Gastroesophageal sphincter (tissue), 4 donors: ENCODE measurements at regions not wholly inside any gene's neighbourhood (a gene's known extent, or its start where the extent isn't known, plus 50 kb on each side); places are given as distances from the start of the nearest gene placed in this dataset.
"Not testable (repeated sequence)": the region's sequence is repeated elsewhere in the genome, so short reads cannot be mapped to it uniquely, and the experiment has no call there.

ENCODE experiments used
- ATAC-seq: fragments of 150-250 bp; one replicate; pipeline ENCODE4 v1.9.1; 2016; ENCODE audit warnings: mild to moderate bottlenecking, moderate library complexity
- H3K27ac ChIP-seq, 4 donors: fragments of 200-600 bp; sonication (generic) in 3 of 4; 1 replicate in 3 of 4; 2 replicates in 1 of 4; pipeline ENCODE4 v1.5.1; 2016 to 2019
- H3K27me3 ChIP-seq: fragments of 200-600 bp; sonication (generic); one replicate; pipeline ENCODE4 v1.5.1; 2019
- H3K36me3 ChIP-seq, 2 donors: fragments of 200-600 bp; sonication (generic); one replicate each; pipeline ENCODE4 v1.5.1; 2019; ENCODE audit warnings: control low read depth in 1 of 2
- H3K4me1 ChIP-seq, 3 donors: fragments of 200-600 bp; sonication (generic); 1 replicate in 2 of 3; 2 replicates in 1 of 3; pipeline ENCODE4 v1.5.1; 2016 to 2019; ENCODE audit warnings: control low read depth in 2 of 3
- H3K4me3 ChIP-seq, 2 donors: fragments of 200-600 bp; sonication (generic); one replicate each; pipeline ENCODE4 v1.5.1; 2019; ENCODE audit warnings: mild to moderate bottlenecking in 1 of 2, moderate library complexity in 1 of 2
- H3K9me3 ChIP-seq, 3 donors: fragments of 200-600 bp; sonication (generic); one replicate each; pipeline ENCODE4 v1.5.1; 2017 to 2019; ENCODE audit warnings: control low read depth in 2 of 3
- CTCF ChIP-seq, 4 experiments: fragments of 200-600 bp in 2 of 4; fragments of 450-650 bp in 2 of 4; sonication (generic) in 1 of 4; IDR thresholded peaks; one replicate each; pipeline ENCODE4 v1.5.1; 2017 to 2019; ENCODE audit warnings: antibody characterized with exemption in 4 of 4, mild to moderate bottlenecking in 2 of 4, moderate library complexity in 2 of 4
- EP300 ChIP-seq: sonication (generic); formaldehyde crosslinking; IDR thresholded peaks from one replicate; pipeline ENCODE4 v1.6.1; 2017; ENCODE audit warnings: antibody characterized with exemption, mild to moderate bottlenecking
- POLR2A ChIP-seq, 2 donors: fragments of 450-650 bp; IDR thresholded peaks; one replicate each; pipeline ENCODE4 v1.6.1; 2017; ENCODE audit warnings: antibody characterized with exemption in 2 of 2, mild to moderate bottlenecking in 2 of 2, moderate library complexity in 1 of 2
- POLR2AphosphoS5 ChIP-seq: sonication (generic); formaldehyde crosslinking; IDR thresholded peaks from one replicate; pipeline ENCODE4 v1.6.1; 2017; ENCODE audit warnings: antibody characterized with exemption
- WGBS, 2 donors: methylation state at CpG; one replicate each; pipeline ENCODE4 v1.1.5; 2018; ENCODE audit warnings: low coverage in 1 of 2; 5-methylcytosine and 5-hydroxymethylcytosine counted together

DNA sequence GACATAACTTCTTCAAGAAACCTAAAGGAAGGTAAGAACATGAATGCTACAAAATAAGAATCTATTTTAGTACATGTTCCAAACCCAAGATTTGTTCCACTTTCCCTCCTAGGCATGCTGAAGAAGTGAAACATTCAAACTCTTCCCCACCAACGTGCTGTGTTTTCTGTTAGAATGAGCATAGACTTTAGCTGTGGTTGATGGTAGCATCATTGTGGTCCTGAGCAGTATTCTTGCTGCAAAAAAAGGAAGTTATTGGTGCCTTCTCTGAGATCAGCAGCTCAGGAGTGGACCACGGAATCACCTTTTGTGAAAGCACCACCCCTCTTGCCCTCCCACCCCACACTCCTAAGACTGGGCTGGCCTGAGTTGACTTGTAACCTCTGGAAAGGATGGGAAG, 100.4 kb upstream of the POGK start:
- Histone ChIP-seq H3K9me3 (peaks cover 0 to 9% (median 0%) of the 10 kb centered on the region in 3 donors), H3K4me3 (no peak overlapping the region), H3K4me1 (no peaks in the 10 kb centered on the region), H3K36me3 (no peaks in the 10 kb centered on the region), H3K27ac (no peak overlapping the region), H3K27me3 (no peaks in the 10 kb centered on the region)
- 40 to 64% methylated on average over 1 to 2 of the region's 2 CpGs for WGBS, 2 donors
- ATAC-seq: no peak
- TF ChIP-seq POLR2AphosphoS5 (no peak), EP300 (no peak), CTCF (IDR thresholded peaks at IDR 0.05) (no peak), POLR2A (IDR thresholded peaks at IDR 0.05) (no peak)

DNA sequence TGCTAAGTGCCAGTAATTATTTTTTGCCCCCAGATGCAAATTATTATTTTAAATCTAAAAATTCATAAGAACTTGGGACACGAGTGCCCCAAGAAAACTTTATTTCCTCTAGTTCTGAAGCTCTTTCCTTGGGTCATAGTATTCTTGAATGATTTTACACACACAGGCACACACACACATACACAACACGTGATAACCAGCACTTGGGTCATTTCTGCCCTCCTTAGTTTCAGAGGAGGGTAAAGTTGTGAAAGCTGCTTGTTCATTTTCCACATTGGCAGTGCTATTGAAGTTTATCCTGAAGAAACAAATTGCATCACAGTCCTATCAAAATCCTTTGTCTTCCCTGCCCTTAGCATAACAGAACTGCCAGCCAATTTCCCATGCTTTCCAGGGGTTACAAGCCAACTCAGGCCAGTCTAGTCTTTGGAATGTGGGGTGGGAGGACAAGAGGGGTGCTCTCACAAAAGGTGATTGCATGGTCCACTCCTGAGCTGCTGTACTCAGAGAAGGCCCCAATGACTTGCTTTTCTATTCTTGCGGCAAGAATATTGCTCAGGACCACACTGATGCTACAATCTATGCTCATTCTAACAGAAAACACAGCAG, 98.5 kb upstream of the POGK start:
- Histone ChIP-seq H3K27me3 (no peaks in the 10 kb centered on the region), H3K4me3 (no peak overlapping the region), H3K9me3 (peaks cover 0 to 17% (median 2%) of the 10 kb centered on the region in 3 donors), H3K36me3 (no peaks in the 10 kb centered on the region), H3K27ac (no peak overlapping the region), H3K4me1 (no peaks in the 10 kb centered on the region)
- TF ChIP-seq EP300 (no peak), POLR2A (IDR thresholded peaks at IDR 0.05) (no peak), CTCF (IDR thresholded peaks at IDR 0.05) (no peak), POLR2AphosphoS5 (no peak)
- no peak for ATAC-seq
- WGBS, 2 donors: 72 to 73% methylated on average over 2 to 3 of the region's 3 CpGs

- Histone ChIP-seq H3K9me3 (no peaks in the 10 kb centered on the region), H3K4me3 (no peak overlapping the region), H3K27me3 (no peaks in the 10 kb centered on the region), H3K36me3 (no peaks in the 10 kb centered on the region), H3K27ac (no peak overlapping the region), H3K4me1 (no peaks in the 10 kb centered on the region)
- 67 to 100% methylated on average over 1 of the region's 1 CpG for WGBS, 2 donors
- TF ChIP-seq CTCF (IDR thresholded peaks at IDR 0.05): no peak
- ATAC-seq: no peak
Observed at GRCh38 chr1:166763318-166763717, 76.0 kb upstream of the POGK start.

- Histone ChIP-seq H3K9me3 (peaks cover 0 to 22% (median 0%) of the 10 kb centered on the region in 3 donors), H3K4me1 (no peaks in the 10 kb centered on the region), H3K36me3 (no peaks in the 10 kb centered on the region), H3K4me3 (no peak overlapping the region), H3K27ac (no peak overlapping the region), H3K27me3 (no peaks in the 10 kb centered on the region)
- no peak for ATAC-seq
- 40 to 51% methylated on average over 1 to 2 of the region's 2 CpGs for WGBS, 2 donors
- no peak for TF ChIP-seq POLR2AphosphoS5
- TF ChIP-seq POLR2A (IDR thresholded peaks at IDR 0.05): no peak
- no peak for TF ChIP-seq EP300
- TF ChIP-seq CTCF (IDR thresholded peaks at IDR 0.05): no peak
Observed at GRCh38 chr1:166766942-166767341, 72.3 kb upstream of the POGK start.

GRCh38 chr1:166784646-166785045, 54.6 kb upstream of the POGK start:
- not testable (repeated sequence) for H3K36me3 ChIP-seq, H3K4me1 ChIP-seq, H3K27ac ChIP-seq, H3K4me3 ChIP-seq, H3K27me3 ChIP-seq, ATAC-seq, H3K9me3 ChIP-seq
- 20% methylated on average over 2 of the region's 4 CpGs; no CpG with 5 or more reads in 1 of the 2 donors for WGBS, 2 donors
